ENCODE measurements at regions not wholly inside any gene's neighbourhood (a gene's known extent, or its start where the extent isn't known, plus 50 kb on each side); places are given as distances from the start of the nearest gene placed in this dataset.

GRCh38 chr18:56038171-56039030 lies 450.4 kb upstream of the TCF4 start:
- no peak overlapping the region for H3K4me3 ChIP-seq (ENCODE audit: low read depth, low read length)

- H3K4me3 ChIP-seq (ENCODE audit: low read depth, low read length) = no peak overlapping the region
These were observed 448.7 kb upstream of the TCF4 start for GRCh38 chr18:56036741-56037140.

- H3K4me3 ChIP-seq (ENCODE audit: low read depth, low read length) = no peak overlapping the region
These were observed 447.6 kb upstream of the TCF4 start for GRCh38 chr18:56035546-56035945.

GRCh38 chr18:56034949-56035348 lies 447.0 kb upstream of the TCF4 start:
- H3K4me3 ChIP-seq (ENCODE audit: low read depth, low read length) = no peak overlapping the region

- H3K4me3 ChIP-seq (ENCODE audit: low read depth, low read length) = no peak overlapping the region
These were observed 442.1 kb upstream of the TCF4 start for GRCh38 chr18:56030060-56030459.

- H3K4me3 ChIP-seq (ENCODE audit: low read depth, low read length) = no peak overlapping the region
These were observed 440.5 kb upstream of the TCF4 start for GRCh38 chr18:56028514-56028913.

- no peak overlapping the region for H3K4me3 ChIP-seq (ENCODE audit: low read depth, low read length)
These were observed 438.5 kb upstream of the TCF4 start for GRCh38 chr18:56026509-56026908.

- H3K4me3 ChIP-seq (ENCODE audit: low read depth, low read length) = no peak overlapping the region
These were observed 433.8 kb upstream of the TCF4 start for GRCh38 chr18:56021809-56022195.

GRCh38 chr18:56021136-56021808 lies 433.3 kb upstream of the TCF4 start:
- H3K4me3 ChIP-seq (ENCODE audit: low read depth, low read length) = no peak overlapping the region

GRCh38 chr18:56019908-56020307 lies 431.9 kb upstream of the TCF4 start:
- no peak overlapping the region for H3K4me3 ChIP-seq (ENCODE audit: low read depth, low read length)

- no peak overlapping the region for H3K4me3 ChIP-seq (ENCODE audit: low read depth, low read length)
These were observed 431.2 kb upstream of the TCF4 start for GRCh38 chr18:56019156-56019555.

- H3K4me3 ChIP-seq (ENCODE audit: low read depth, low read length) = no peak overlapping the region
These were observed 421.4 kb upstream of the TCF4 start for GRCh38 chr18:56009411-56009810.

GRCh38 chr18:56003720-56004088 lies 415.7 kb upstream of the TCF4 start:
- no peak overlapping the region for H3K4me3 ChIP-seq (ENCODE audit: low read depth, low read length)

GRCh38 chr18:56003009-56003719 lies 415.2 kb upstream of the TCF4 start:
- no peak overlapping the region for H3K4me3 ChIP-seq (ENCODE audit: low read depth, low read length)

GRCh38 chr18:56001576-56001975 lies 413.6 kb upstream of the TCF4 start:
- no peak overlapping the region for H3K4me3 ChIP-seq (ENCODE audit: low read depth, low read length)

GRCh38 chr18:56000041-56000440 lies 412.0 kb upstream of the TCF4 start:
- H3K4me3 ChIP-seq (ENCODE audit: low read depth, low read length) = no peak overlapping the region

GRCh38 chr18:55999641-56000040 lies 411.6 kb upstream of the TCF4 start:
- no peak overlapping the region for H3K4me3 ChIP-seq (ENCODE audit: low read depth, low read length)

- H3K4me3 ChIP-seq (ENCODE audit: low read depth, low read length) = no peak overlapping the region
These were observed 410.9 kb upstream of the TCF4 start for GRCh38 chr18:55998801-55999385.

GRCh38 chr18:55998071-55998522 lies 410.1 kb upstream of the TCF4 start:
- no peak overlapping the region for H3K4me3 ChIP-seq (ENCODE audit: low read depth, low read length)

GRCh38 chr18:55997151-55997561 lies 409.2 kb upstream of the TCF4 start:
- no peak overlapping the region for H3K4me3 ChIP-seq (ENCODE audit: low read depth, low read length)

GRCh38 chr18:55996717-55997116 lies 408.7 kb upstream of the TCF4 start:
- H3K4me3 ChIP-seq (ENCODE audit: low read depth, low read length) = no peak overlapping the region
